WTC11 (cell line): ENCODE measurements at regions not wholly inside any gene's neighbourhood (a gene's known extent, or its start where the extent isn't known, plus 50 kb on each side); places are given as distances from the start of the nearest gene placed in this dataset.

Source experiments
- ATAC-seq: fragments of 200-7000 bp; cut with Tn5 transposase; 2 replicates; pipeline ENCODE4 v1.10.0; 2021; ENCODE audit warnings: mild to moderate bottlenecking, moderate library complexity
- CTCF ChIA-PET: fragments of 300-600 bp; sonication (Branson Sonifier 250); formaldehyde crosslinking; loops from one replicate; lab custom pipeline; 2021; ENCODE audit warnings: antibody characterized with exemption; lab: Charles Lee
- POLR2A ChIA-PET: fragments of 350-600 bp; sonication (Branson Sonifier 250); formaldehyde crosslinking; loops from one replicate; lab custom pipeline; 2021; ENCODE audit warnings: antibody characterized with exemption; lab: Charles Lee
- DNase-seq: peaks from one replicate; pipeline ENCODE4 v3.0.0; 2021; ENCODE audit warnings: low spot score
- H3K27ac Mint-ChIP-seq: 2 replicates; pipeline ENCODE4 v1.8.0; 2021; ENCODE audit warnings: mixed read lengths
- H3K27me3 Mint-ChIP-seq: 2 replicates; pipeline ENCODE4 v1.8.0; 2021; ENCODE audit warnings: low read depth, mild to moderate bottlenecking, moderate library complexity, mixed read lengths
- H3K36me3 Mint-ChIP-seq: 2 replicates; pipeline ENCODE4 v1.8.0; 2021; ENCODE audit warnings: mixed read lengths
- H3K4me1 Mint-ChIP-seq: 2 replicates; pipeline ENCODE4 v1.8.0; 2022; ENCODE audit warnings: mixed read lengths
- H3K4me3 Mint-ChIP-seq: 2 replicates; pipeline ENCODE4 v1.8.0; 2021; ENCODE audit warnings: mild to moderate bottlenecking, moderate library complexity, mixed read lengths
- H3K9me3 Mint-ChIP-seq: 2 replicates; pipeline ENCODE4 v1.8.0; 2021; ENCODE audit warnings: mixed read lengths
- ATF2 ChIP-seq: sonication (generic); formaldehyde crosslinking; IDR thresholded peaks from 2 replicates; pipeline ENCODE4 v1.8.1; 2022; ENCODE audit warnings: low read depth, missing genetic modification reagents, borderline replicate concordance
- ATF6 ChIP-seq: sonication (generic); formaldehyde crosslinking; IDR thresholded peaks from 2 replicates; pipeline ENCODE4 v1.8.1; 2023; ENCODE audit warnings: mild to moderate bottlenecking, missing genetic modification reagents
- CDX4 ChIP-seq: fragments of 250-450 bp; sonication (Bioruptor Pico); IDR thresholded peaks from 2 replicates; pipeline ENCODE4 v1.9.0; 2021; ENCODE audit warnings: moderate library complexity, mild to moderate bottlenecking, inconsistent platforms, borderline replicate concordance
- CTCF ChIP-seq: fragments of 200-600 bp; IDR thresholded peaks from 2 replicates; pipeline ENCODE4 v1.8.0; 2022; ENCODE audit warnings: antibody characterized with exemption
- E2F4 ChIP-seq: sonication (generic); formaldehyde crosslinking; IDR thresholded peaks from 2 replicates; pipeline ENCODE4 v1.8.1; 2022; ENCODE audit warnings: low read depth, mild to moderate bottlenecking, moderate library complexity, missing genetic modification reagents, borderline replicate concordance
- ESRRA ChIP-seq: sonication (generic); formaldehyde crosslinking; IDR thresholded peaks from 2 replicates; pipeline ENCODE4 v1.8.1; 2022; ENCODE audit warnings: mild to moderate bottlenecking, missing genetic modification reagents, borderline replicate concordance
- FOXJ3 ChIP-seq: sonication (generic); formaldehyde crosslinking; IDR thresholded peaks from 2 replicates; pipeline ENCODE4 v1.9.0; 2021; ENCODE audit warnings: missing genetic modification reagents, mild to moderate bottlenecking, borderline replicate concordance
- FOXK1 ChIP-seq: sonication (generic); formaldehyde crosslinking; IDR thresholded peaks from 2 replicates; pipeline ENCODE4 v1.8.0; 2022; ENCODE audit warnings: mild to moderate bottlenecking, moderate library complexity, missing genetic modification reagents
- HMGA2 ChIP-seq: fragments of 250-450 bp; sonication (Bioruptor Pico); IDR thresholded peaks from 2 replicates; pipeline ENCODE4 v1.4.0; 2021; ENCODE audit warnings: mild to moderate bottlenecking, moderate library complexity
- JUN ChIP-seq: sonication (generic); formaldehyde crosslinking; IDR thresholded peaks from 2 replicates; pipeline ENCODE4 v1.8.0; 2023; ENCODE audit warnings: mild to moderate bottlenecking, missing genetic modification reagents
- NR1H2 ChIP-seq: sonication (generic); formaldehyde crosslinking; IDR thresholded peaks from 2 replicates; pipeline ENCODE4 v1.9.0; 2021; ENCODE audit warnings: mild to moderate bottlenecking, moderate library complexity, missing genetic modification reagents
- PREB ChIP-seq: sonication (generic); formaldehyde crosslinking; IDR thresholded peaks from 2 replicates; pipeline ENCODE4 v1.8.1; 2022; ENCODE audit warnings: mild to moderate bottlenecking, missing genetic modification reagents, moderate library complexity, borderline replicate concordance
- RORB ChIP-seq: fragments of 250-450 bp; sonication (Bioruptor Pico); IDR thresholded peaks from 2 replicates; pipeline ENCODE4 v1.9.0; 2021; ENCODE audit warnings: mild to moderate bottlenecking
- STAT6 ChIP-seq: sonication (generic); formaldehyde crosslinking; conservative IDR thresholded peaks from 2 replicates; pipeline ENCODE4 v1.8.1; 2023; ENCODE audit warnings: mild to moderate bottlenecking, low read depth, missing genetic modification reagents, moderate library complexity
- TCF7 ChIP-seq: sonication (generic); formaldehyde crosslinking; IDR thresholded peaks from 2 replicates; pipeline ENCODE4 v1.8.0; 2022; ENCODE audit warnings: mild to moderate bottlenecking, low read depth, missing genetic modification reagents, moderate library complexity
- USF1 ChIP-seq: sonication (generic); formaldehyde crosslinking; IDR thresholded peaks from 2 replicates; pipeline ENCODE4 v1.8.0; 2022; ENCODE audit warnings: mild to moderate bottlenecking, missing genetic modification reagents

GRCh38 chr12:115096588-115097397, 412.8 kb upstream of the TBX3 start:
- POLR2A ChIA-PET: no interaction called here
- ATAC-seq (no peak), DNase-seq (no peak)
- CTCF ChIA-PET: no interaction called here
- H3K36me3 Mint-ChIP-seq: no peaks in the 10 kb centered on the region
- TF ChIP-seq HMGA2 (CRISPR knock-in tag): no peak
- H3K4me1 Mint-ChIP-seq: no peaks in the 10 kb centered on the region
- peaks cover 17% of the 10 kb centered on the region for H3K9me3 Mint-ChIP-seq
- no peak overlapping the region for H3K27ac Mint-ChIP-seq
- no peak overlapping the region for H3K4me3 Mint-ChIP-seq
- H3K27me3 Mint-ChIP-seq: peaks cover 2% of the 10 kb centered on the region

- Mint-ChIP-seq H3K4me1 (no peaks in the 10 kb centered on the region), H3K9me3 (peaks cover 11% of the 10 kb centered on the region), H3K4me3 (no peak overlapping the region), H3K27me3 (peaks cover 2% of the 10 kb centered on the region), H3K27ac (no peak overlapping the region), H3K36me3 (no peaks in the 10 kb centered on the region)
- CTCF ChIA-PET: no interaction called here
- DNase-seq (no peak), ATAC-seq (no peak)
- no peak for TF ChIP-seq CDX4
- TF ChIP-seq USF1 (CRISPR knock-in tag): no peak
- no peak for TF ChIP-seq PREB
- no peak for TF ChIP-seq NR1H2 (CRISPR knock-in tag)
- no peak for TF ChIP-seq STAT6 (CRISPR knock-in tag)
- no peak for TF ChIP-seq ATF6 (CRISPR knock-in tag)
- TF ChIP-seq FOXJ3 (CRISPR knock-in tag): no peak
- no peak for TF ChIP-seq FOXK1 (CRISPR knock-in tag)
- TF ChIP-seq ATF2 (CRISPR knock-in tag): no peak
- no peak for TF ChIP-seq RORB
- no peak for TF ChIP-seq ESRRA (CRISPR knock-in tag)
- no peak for TF ChIP-seq TCF7 (CRISPR knock-in tag)
- no peak for TF ChIP-seq CTCF
- no peak for TF ChIP-seq JUN (CRISPR knock-in tag)
- TF ChIP-seq E2F4 (CRISPR knock-in tag): no peak
- POLR2A ChIA-PET: no interaction called here
Observed at GRCh38 chr12:115095073-115095748, 411.2 kb upstream of the TBX3 start.
